ENCODE measurements at regions not wholly inside any gene's neighbourhood (a gene's known extent, or its start where the extent isn't known, plus 50 kb on each side); places are given as distances from the start of the nearest gene placed in this dataset.

- no peak for ATAC-seq
- TF ChIP-seq ZNF8 (CRISPR knock-in tag; IDR thresholded peaks at IDR 0.05) (no peak), TSHZ2 (CRISPR knock-in tag; IDR thresholded peaks at IDR 0.05) (no peak), PATZ1 (CRISPR knock-in tag; IDR thresholded peaks at IDR 0.05; ENCODE audit: borderline replicate concordance) (no peak), TCF4 (CRISPR knock-in tag; IDR thresholded peaks at IDR 0.05; ENCODE audit: borderline replicate concordance) (no peak; the same call in 1 of the 2 replicates), SNAI2 (CRISPR knock-in tag; IDR thresholded peaks at IDR 0.05) (no peak), ESRRG (CRISPR knock-in tag; IDR thresholded peaks at IDR 0.05) (no peak), ZFP30 (CRISPR knock-in tag; IDR thresholded peaks at IDR 0.05) (no peak), CSRNP3 (CRISPR knock-in tag; IDR thresholded peaks at IDR 0.05) (no peak), POU6F1 (CRISPR knock-in tag; IDR thresholded peaks at IDR 0.05; ENCODE audit: borderline replicate concordance, low read depth) (no peak), BACH2 (CRISPR knock-in tag; IDR thresholded peaks at IDR 0.05; ENCODE audit: borderline replicate concordance) (no peak), CREB5 (CRISPR knock-in tag; IDR thresholded peaks at IDR 0.05; ENCODE audit: low read depth) (no peak), ARNTL (CRISPR knock-in tag; IDR thresholded peaks at IDR 0.05; ENCODE audit: borderline replicate concordance, low read depth) (no peak)
Measured at GRCh38 chr12:16881986-16882570, 276.1 kb upstream of the LMO3 start.

GRCh38 chr12:16880864-16881285 is 274.9 kb upstream of the LMO3 start:
- TF ChIP-seq GLIS3 (CRISPR knock-in tag; IDR thresholded peaks at IDR 0.05) (0 out of 2 replicates have a peak, but pooled peaks have one; percentile 51), ZC3H10 (CRISPR knock-in tag; IDR thresholded peaks at IDR 0.05) (no peak), TCF4 (CRISPR knock-in tag; IDR thresholded peaks at IDR 0.05; ENCODE audit: borderline replicate concordance) (peak; percentile 70; the same call in 1 of the 2 replicates), TSHZ2 (CRISPR knock-in tag; IDR thresholded peaks at IDR 0.05) (peak; percentile 82), ZNF8 (CRISPR knock-in tag; IDR thresholded peaks at IDR 0.05) (no peak)
- no peak; the same call in 2 of the 3 replicates for ATAC-seq

- TF ChIP-seq OSR1 (CRISPR knock-in tag; IDR thresholded peaks at IDR 0.05) (no peak), CSRNP3 (CRISPR knock-in tag; IDR thresholded peaks at IDR 0.05) (no peak), ISL1 (CRISPR knock-in tag; IDR thresholded peaks at IDR 0.05) (no peak), ZNF565 (CRISPR knock-in tag; conservative IDR thresholded peaks at IDR 0.05; ENCODE audit: low read depth) (no peak), BACH2 (CRISPR knock-in tag; IDR thresholded peaks at IDR 0.05; ENCODE audit: borderline replicate concordance) (no peak), ZFP30 (CRISPR knock-in tag; IDR thresholded peaks at IDR 0.05) (no peak), CSDC2 (CRISPR knock-in tag; IDR thresholded peaks at IDR 0.05) (no peak), ESRRG (CRISPR knock-in tag; IDR thresholded peaks at IDR 0.05) (no peak), TOX (CRISPR knock-in tag; IDR thresholded peaks at IDR 0.05; ENCODE audit: borderline replicate concordance) (no peak), CREB5 (CRISPR knock-in tag; IDR thresholded peaks at IDR 0.05; ENCODE audit: low read depth) (no peak), ZNF70 (CRISPR knock-in tag; IDR thresholded peaks at IDR 0.05) (no peak)
- ATAC-seq, result no peak
Measured at GRCh38 chr12:16870845-16871244, 264.9 kb upstream of the LMO3 start.

All from SK-N-SH treated with all-trans-retinoic acid at 6 μM for 48 hours (cell line).